Liver (tissue), 3 donors: ENCODE measurements at regions not wholly inside any gene's neighbourhood (a gene's known extent, or its start where the extent isn't known, plus 50 kb on each side); places are given as distances from the start of the nearest gene placed in this dataset.
"Not testable (repeated sequence)": the region's sequence is repeated elsewhere in the genome, so short reads cannot be mapped to it uniquely, and the experiment has no call there.

Source experiments
- ATF3 ChIP-seq: IDR thresholded peaks from 2 replicates; pipeline ENCODE4 v1.6.1; 2016; ENCODE audit warnings: antibody characterized with exemption
- CTCF ChIP-seq: fragments of 150-350 bp; IDR thresholded peaks from 2 replicates; pipeline ENCODE4 v1.5.1; 2017; ENCODE audit warnings: improper control_type of control experiment, low read depth, low read length; ENCODE audit not compliant: missing input control
- EGR1 ChIP-seq, 2 donors: IDR thresholded peaks; 2 replicates each; pipeline ENCODE4 v1.6.1; 2016 to 2018; ENCODE audit warnings: antibody characterized with exemption in 2 of 2, low read depth in 2 of 2
- FOXA2 ChIP-seq: IDR thresholded peaks from 2 replicates; pipeline ENCODE4 v1.6.1; 2016; ENCODE audit warnings: antibody characterized with exemption
- JUND ChIP-seq, 2 donors: IDR thresholded peaks; 2 replicates each; pipeline ENCODE4 v1.6.1; 2016; ENCODE audit warnings: antibody characterized with exemption in 2 of 2
- MAX ChIP-seq: IDR thresholded peaks from 2 replicates; pipeline ENCODE4 v1.6.1; 2016; ENCODE audit warnings: antibody characterized with exemption
- NR2F2 ChIP-seq: IDR thresholded peaks from 2 replicates; pipeline ENCODE4 v1.6.1; 2016; ENCODE audit warnings: antibody characterized with exemption
- RAD21 ChIP-seq, 2 donors: IDR thresholded peaks; 2 replicates each; pipeline ENCODE4 v1.6.1; 2016; ENCODE audit warnings: antibody characterized with exemption in 2 of 2, mild to moderate bottlenecking in 2 of 2
- REST ChIP-seq: IDR thresholded peaks from 2 replicates; pipeline ENCODE4 v1.6.1; 2016; ENCODE audit warnings: antibody characterized with exemption, mild to moderate bottlenecking
- RXRA ChIP-seq, 2 donors: IDR thresholded peaks; 2 replicates each; pipeline ENCODE4 v1.6.1; 2017 to 2018; ENCODE audit warnings: antibody characterized with exemption in 2 of 2, mild to moderate bottlenecking in 1 of 2
- SP1 ChIP-seq: IDR thresholded peaks from 2 replicates; pipeline ENCODE4 v1.6.1; 2018; ENCODE audit warnings: antibody characterized with exemption, mild to moderate bottlenecking
- TAF1 ChIP-seq: conservative IDR thresholded peaks from 2 replicates; pipeline ENCODE4 v1.6.1; 2016; ENCODE audit warnings: antibody characterized with exemption, mild to moderate bottlenecking
- YY1 ChIP-seq: IDR thresholded peaks from 2 replicates; pipeline ENCODE4 v1.6.1; 2016; ENCODE audit warnings: antibody characterized with exemption, mild to moderate bottlenecking
- donor health status: healthy.
- donor health status: healthy.

GRCh38 chr10:46753763-46754162 lies 157.5 kb upstream of the PTPN20 start:
- TF ChIP-seq CTCF; TAF1; SP1; JUND (IDR thresholded peaks at IDR 0.05); RAD21 (IDR thresholded peaks at IDR 0.05); YY1; FOXA2; EGR1 (IDR thresholded peaks at IDR 0.05; ENCODE audit: low read depth in 2 of 2); MAX; NR2F2; ATF3; REST; RXRA (IDR thresholded peaks at IDR 0.05): not testable (repeated sequence)
